ENCODE measurements at regions not wholly inside any gene's neighbourhood (a gene's known extent, or its start where the extent isn't known, plus 50 kb on each side); places are given as distances from the start of the nearest gene placed in this dataset.

GRCh38 chr10:131689486-131689885, 211.3 kb upstream of the PPP2R2D start:
- H3K27ac Mint-ChIP-seq: no peak overlapping the region
- no peak overlapping the region for H3K4me3 Mint-ChIP-seq
- POLR2A ChIA-PET: no interaction called here
- no peak for ATAC-seq
- TF ChIP-seq CTCF (IDR thresholded peaks at IDR 0.05): no peak
- no peak for DNase-seq
- no peaks in the 10 kb centered on the region for H3K4me1 Mint-ChIP-seq (ENCODE audit: low read depth)
- intact Hi-C loops (cut with micrococcal nuclease): no loop called here
- no peaks in the 10 kb centered on the region for H3K27me3 Mint-ChIP-seq
- no peaks in the 10 kb centered on the region for H3K36me3 Mint-ChIP-seq (ENCODE audit: low read depth)
- H3K9me3 Mint-ChIP-seq: no peaks in the 10 kb centered on the region
- CTCF ChIA-PET: no interaction called here

GRCh38 chr10:131689954-131690757, 210.7 kb upstream of the PPP2R2D start:
- POLR2A ChIA-PET: no interaction called here
- intact Hi-C loops (cut with micrococcal nuclease): no loop called here
- DNase-seq (no peak), ATAC-seq (no peak)
- Mint-ChIP-seq H3K4me1 (ENCODE audit: low read depth) (no peaks in the 10 kb centered on the region), H3K27me3 (no peaks in the 10 kb centered on the region), H3K4me3 (no peak overlapping the region), H3K36me3 (ENCODE audit: low read depth) (no peaks in the 10 kb centered on the region), H3K9me3 (no peaks in the 10 kb centered on the region), H3K27ac (no peak overlapping the region)
- CTCF ChIA-PET: no interaction called here
- TF ChIP-seq CTCF (IDR thresholded peaks at IDR 0.05): no peak

GRCh38 chr10:131690805-131691239, 210.0 kb upstream of the PPP2R2D start:
- ChIA-PET CTCF (no interaction called here), POLR2A (no interaction called here)
- TF ChIP-seq CTCF (IDR thresholded peaks at IDR 0.05): no peak
- DNase-seq (no peak), ATAC-seq (no peak)
- Mint-ChIP-seq H3K36me3 (ENCODE audit: low read depth) (no peaks in the 10 kb centered on the region), H3K4me1 (ENCODE audit: low read depth) (no peaks in the 10 kb centered on the region), H3K27me3 (no peaks in the 10 kb centered on the region), H3K4me3 (no peak overlapping the region), H3K9me3 (no peaks in the 10 kb centered on the region), H3K27ac (no peak overlapping the region)
- intact Hi-C loops (cut with micrococcal nuclease): no loop called here

GRCh38 chr10:131691481-131692090, 209.2 kb upstream of the PPP2R2D start:
- no peak for DNase-seq
- POLR2A ChIA-PET: interaction anchor here (1.3 kb wide), 1 partner anchor 11 kb away, joined by 3 read pairs; no protein-coding TSS in a partner anchor
- no peak for ATAC-seq

More at GRCh38 chr10:131691481-131692090, 209.2 kb upstream of the PPP2R2D start:
- CTCF ChIA-PET: no interaction called here
- H3K9me3 Mint-ChIP-seq: peaks cover 2% of the 10 kb centered on the region
- H3K27me3 Mint-ChIP-seq: no peaks in the 10 kb centered on the region
- no peaks in the 10 kb centered on the region for H3K36me3 Mint-ChIP-seq (ENCODE audit: low read depth)
- TF ChIP-seq CTCF (IDR thresholded peaks at IDR 0.05): no peak
- intact Hi-C loops (cut with micrococcal nuclease): no loop called here
- H3K4me1 Mint-ChIP-seq (ENCODE audit: low read depth): no peaks in the 10 kb centered on the region
- no peak overlapping the region for H3K27ac Mint-ChIP-seq
- H3K4me3 Mint-ChIP-seq: no peak overlapping the region
